ENCODE measurements at regions not wholly inside any gene's neighbourhood (a gene's known extent, or its start where the extent isn't known, plus 50 kb on each side); places are given as distances from the start of the nearest gene placed in this dataset.
A peak's percentile ranks its signal among the peaks of the same experiment; 100 is the strongest.

GRCh38 chr6:133101790-133102189, 139.4 kb upstream of the EYA4 start:
- H3K36me3 Mint-ChIP-seq (ENCODE audit: low read depth): no peaks in the 10 kb centered on the region
- no peak for TF ChIP-seq CTCF (IDR thresholded peaks at IDR 0.05)
- peaks cover 13% of the 10 kb centered on the region for H3K4me1 Mint-ChIP-seq
- no peak overlapping the region for H3K4me3 Mint-ChIP-seq
- no peaks in the 10 kb centered on the region for H3K9me3 Mint-ChIP-seq
- H3K27ac Mint-ChIP-seq: no peak overlapping the region
- no peak for DNase-seq
- H3K27me3 Mint-ChIP-seq (ENCODE audit: low read depth, poor library complexity): peaks cover 4% of the 10 kb centered on the region

- no peak for TF ChIP-seq CTCF (IDR thresholded peaks at IDR 0.05)
- Mint-ChIP-seq H3K4me1 (peaks cover 25% of the 10 kb centered on the region), H3K36me3 (ENCODE audit: low read depth) (no peaks in the 10 kb centered on the region), H3K9me3 (no peaks in the 10 kb centered on the region), H3K4me3 (no peak overlapping the region), H3K27me3 (ENCODE audit: low read depth, poor library complexity) (peaks cover 4% of the 10 kb centered on the region), H3K27ac (no peak overlapping the region)
- DNase-seq: no peak
Observed at GRCh38 chr6:133106934-133107333, 134.2 kb upstream of the EYA4 start.

GRCh38 chr6:133108419-133108818, 132.7 kb upstream of the EYA4 start:
- H3K4me1 Mint-ChIP-seq: peaks cover 25% of the 10 kb centered on the region
- H3K9me3 Mint-ChIP-seq: no peaks in the 10 kb centered on the region
- H3K27ac Mint-ChIP-seq: peak overlapping the region; percentile 31
- H3K27me3 Mint-ChIP-seq (ENCODE audit: low read depth, poor library complexity): peaks cover 4% of the 10 kb centered on the region
- DNase-seq: no peak
- H3K36me3 Mint-ChIP-seq (ENCODE audit: low read depth): no peaks in the 10 kb centered on the region
- no peak for TF ChIP-seq CTCF (IDR thresholded peaks at IDR 0.05)
- H3K4me3 Mint-ChIP-seq: no peak overlapping the region

DNA sequence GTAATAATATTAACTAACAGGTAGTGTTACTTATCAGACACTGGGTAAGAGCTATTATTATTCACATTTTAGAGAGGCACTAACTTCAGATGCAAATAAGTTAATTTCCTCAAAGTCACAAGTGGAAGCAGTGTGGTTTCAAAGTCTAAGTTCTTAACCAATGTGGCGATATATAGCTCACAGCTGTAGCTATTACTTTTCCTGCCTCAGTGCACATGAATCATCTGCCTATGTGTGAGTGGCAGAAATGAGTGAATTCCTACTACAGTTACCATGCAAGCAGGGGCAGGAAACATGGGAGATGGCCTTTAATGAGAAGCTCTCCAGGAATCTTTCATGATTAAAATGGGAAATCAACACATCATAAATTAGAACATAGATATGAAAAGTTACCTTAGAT, 126.2 kb upstream of the EYA4 start:
- Mint-ChIP-seq H3K27me3 (ENCODE audit: low read depth, poor library complexity) (no peaks in the 10 kb centered on the region), H3K4me3 (no peak overlapping the region), H3K36me3 (ENCODE audit: low read depth) (peaks cover 5% of the 10 kb centered on the region), H3K27ac (no peak overlapping the region), H3K9me3 (peaks cover 35% of the 10 kb centered on the region), H3K4me1 (peaks cover 12% of the 10 kb centered on the region)
- no peak for TF ChIP-seq CTCF (IDR thresholded peaks at IDR 0.05)
- no peak for DNase-seq

DNA sequence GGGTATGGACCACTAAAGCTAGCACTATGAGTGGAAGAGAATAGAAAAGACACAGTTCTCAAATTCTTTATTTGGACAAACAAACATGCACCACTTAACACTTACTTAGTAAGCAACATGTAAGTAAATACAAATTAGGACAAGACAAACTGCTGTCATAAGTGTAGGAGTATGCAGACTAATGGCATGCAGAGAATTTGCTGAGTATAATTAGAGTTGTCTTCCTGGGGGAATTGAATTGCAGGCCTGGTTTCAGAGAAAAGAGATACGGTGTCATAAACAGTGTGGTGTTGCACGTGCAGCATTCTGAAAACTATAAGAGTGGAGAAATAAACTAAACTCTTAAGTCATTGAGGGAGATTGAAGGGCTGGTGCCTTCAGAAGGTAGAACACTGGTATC, 125.2 kb upstream of the EYA4 start:
- TF ChIP-seq CTCF (IDR thresholded peaks at IDR 0.05): no peak
- Mint-ChIP-seq H3K4me1 (peaks cover 3% of the 10 kb centered on the region), H3K27ac (no peak overlapping the region), H3K9me3 (peaks cover 44% of the 10 kb centered on the region), H3K4me3 (no peak overlapping the region), H3K36me3 (ENCODE audit: low read depth) (peaks cover 5% of the 10 kb centered on the region), H3K27me3 (ENCODE audit: low read depth, poor library complexity) (no peaks in the 10 kb centered on the region)
- no peak for DNase-seq

DNA sequence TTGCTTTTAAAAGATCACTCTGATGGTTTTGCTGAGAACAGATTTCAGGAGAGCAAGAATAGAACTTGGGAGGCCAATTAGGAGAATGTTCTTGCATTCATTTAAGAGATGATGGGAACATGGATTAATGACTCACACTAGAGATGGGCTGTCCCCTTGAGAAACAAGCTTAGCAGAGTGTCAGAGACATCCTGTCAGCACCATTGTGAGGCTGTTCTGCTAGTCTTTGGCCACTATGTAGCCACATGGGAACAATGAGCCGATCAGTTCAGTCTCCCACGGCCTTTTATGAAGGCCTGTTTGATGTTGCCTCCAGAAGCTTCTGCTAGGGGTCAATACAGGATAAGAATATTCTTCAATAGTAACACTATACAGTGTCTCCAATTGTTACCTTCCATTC, 113.0 kb upstream of the EYA4 start:
- Mint-ChIP-seq H3K9me3 (peaks cover 7% of the 10 kb centered on the region), H3K4me1 (peaks cover 28% of the 10 kb centered on the region), H3K36me3 (ENCODE audit: low read depth) (no peaks in the 10 kb centered on the region), H3K27ac (no peak overlapping the region), H3K4me3 (no peak overlapping the region), H3K27me3 (ENCODE audit: low read depth, poor library complexity) (no peaks in the 10 kb centered on the region)
- no peak for TF ChIP-seq CTCF (IDR thresholded peaks at IDR 0.05)
- no peak for DNase-seq
